H9 (cell line): ENCODE measurements at regions not wholly inside any gene's neighbourhood (a gene's known extent, or its start where the extent isn't known, plus 50 kb on each side); places are given as distances from the start of the nearest gene placed in this dataset.

ENCODE experiments used
- DNase-seq: peaks from one replicate; pipeline ENCODE4 v3.0.0-alpha.2; 2017
- H2AFZ ChIP-seq: one replicate; pipeline ENCODE4 v1.6.1; 2013; ENCODE audit warnings: mild to moderate bottlenecking, low read length, control low read depth, moderate library complexity
- H2AK5ac ChIP-seq: 2 replicates; pipeline ENCODE4 v1.6.1; 2013; ENCODE audit warnings: low read length, control low read depth, mixed read lengths; ENCODE audit not compliant: insufficient read length
- H2BK120ac ChIP-seq: one replicate; pipeline ENCODE4 v1.6.1; 2013; ENCODE audit warnings: low read depth, mild to moderate bottlenecking, low read length, control low read depth, inconsistent platforms; ENCODE audit not compliant: poor library complexity, severe bottlenecking
- H2BK12ac ChIP-seq: 2 replicates; pipeline ENCODE4 v1.6.1; 2013; ENCODE audit warnings: low read length, control low read depth, mixed read lengths, low read depth; ENCODE audit not compliant: insufficient read length
- H2BK15ac ChIP-seq: 2 replicates; pipeline ENCODE4 v1.6.1; 2013; ENCODE audit warnings: low read depth, low read length, control low read depth
- H2BK20ac ChIP-seq: one replicate; pipeline ENCODE4 v1.6.1; 2013; ENCODE audit warnings: low read depth, mild to moderate bottlenecking, low read length, control low read depth, inconsistent platforms; ENCODE audit not compliant: poor library complexity, severe bottlenecking
- H2BK5ac ChIP-seq: 2 replicates; pipeline ENCODE4 v1.6.1; 2013; ENCODE audit warnings: low read length, control low read depth, mixed read lengths; ENCODE audit not compliant: insufficient read length
- H3K14ac ChIP-seq: 2 replicates; pipeline ENCODE4 v1.6.1; 2013; ENCODE audit warnings: low read length, control low read depth; ENCODE audit not compliant: insufficient read depth
- H3K18ac ChIP-seq: 2 replicates; pipeline ENCODE4 v1.6.1; 2013; ENCODE audit warnings: low read depth, mild to moderate bottlenecking, mixed read lengths, low read length, control low read depth; ENCODE audit not compliant: insufficient read length
- H3K23ac ChIP-seq: 2 replicates; pipeline ENCODE4 v1.6.1; 2013; ENCODE audit warnings: low read length, control low read depth, mixed read lengths, low read depth; ENCODE audit not compliant: insufficient read length
- H3K23me2 ChIP-seq: 2 replicates; pipeline ENCODE4 v1.6.1; 2013; ENCODE audit warnings: low read depth, mild to moderate bottlenecking, mixed read lengths, low read length, control low read depth; ENCODE audit not compliant: insufficient read length, poor library complexity, severe bottlenecking
- H3K27ac ChIP-seq: 2 replicates; pipeline ENCODE4 v1.5.1; 2013; ENCODE audit warnings: low read length, control low read depth, mixed read lengths, low read depth; ENCODE audit not compliant: insufficient read length
- H3K27me3 ChIP-seq: 2 replicates; pipeline ENCODE4 v1.6.1; 2013; ENCODE audit warnings: low read length, control low read depth, inconsistent platforms; ENCODE audit not compliant: insufficient read depth
- H3K4ac ChIP-seq: 2 replicates; pipeline ENCODE4 v1.6.1; 2013; ENCODE audit warnings: low read depth, mild to moderate bottlenecking, control low read depth, inconsistent platforms, low read length, moderate library complexity
- H3K4me1 ChIP-seq: 2 replicates; pipeline ENCODE4 v1.6.1; 2013; ENCODE audit warnings: low read length, control low read depth, inconsistent platforms; ENCODE audit not compliant: insufficient read depth
- H3K4me2 ChIP-seq: 2 replicates; pipeline ENCODE4 v1.6.1; 2013; ENCODE audit warnings: low read length, control low read depth, mixed read lengths; ENCODE audit not compliant: insufficient read length, insufficient read depth
- H3K56ac ChIP-seq: 2 replicates; pipeline ENCODE4 v1.6.1; 2013; ENCODE audit warnings: low read depth, mild to moderate bottlenecking, mixed read lengths, low read length, control low read depth; ENCODE audit not compliant: insufficient read length
- H3K79me1 ChIP-seq: 2 replicates; pipeline ENCODE4 v1.6.1; 2013; ENCODE audit warnings: low read depth, mild to moderate bottlenecking, moderate library complexity, low read length, control low read depth, inconsistent platforms; ENCODE audit not compliant: insufficient read depth, poor library complexity, severe bottlenecking
- H3K79me2 ChIP-seq: 2 replicates; pipeline ENCODE4 v1.6.1; 2013; ENCODE audit warnings: low read length, control low read depth, inconsistent platforms; ENCODE audit not compliant: insufficient read depth
- H3K9ac ChIP-seq: 2 replicates; pipeline ENCODE4 v1.6.1; 2013; ENCODE audit warnings: low read length, control low read depth, mixed read lengths; ENCODE audit not compliant: insufficient read length; ENCODE audit errors: extremely low read depth
- H3K9me3 ChIP-seq: one replicate; pipeline ENCODE4 v1.6.1; 2013; ENCODE audit warnings: low read depth, low read length, inconsistent platforms; ENCODE audit not compliant: control insufficient read depth
- H3T11ph ChIP-seq: one replicate; pipeline ENCODE4 v1.6.1; 2013; ENCODE audit warnings: mild to moderate bottlenecking, low read length, control low read depth, inconsistent platforms
- H4K20me1 ChIP-seq: one replicate; pipeline ENCODE4 v1.6.1; 2013; ENCODE audit not compliant: control insufficient read depth, insufficient read length, insufficient read depth
- H4K5ac ChIP-seq: 2 replicates; pipeline ENCODE4 v1.6.1; 2013; ENCODE audit warnings: low read depth, mild to moderate bottlenecking, mixed read lengths, low read length, control low read depth; ENCODE audit not compliant: insufficient read length
- H4K8ac ChIP-seq: replicated peaks from 2 replicates; pipeline ENCODE4 v1.6.1; 2013; ENCODE audit warnings: low read length, control low read depth, mixed read lengths, low read depth; ENCODE audit not compliant: insufficient read length
- H4K91ac ChIP-seq: 2 replicates; pipeline ENCODE4 v1.6.1; 2013; ENCODE audit warnings: low read depth, mild to moderate bottlenecking, moderate library complexity, mixed read lengths, low read length, control low read depth; ENCODE audit not compliant: insufficient read length
- H3K27ac Mint-ChIP-seq, 3 experiments: 2 replicates in 2 of 3; 3 replicates in 1 of 3; pipeline ENCODE4 v1.8.0; 2020 to 2021; ENCODE audit warnings: mixed read lengths in 3 of 3, mild to moderate bottlenecking in 1 of 3, moderate library complexity in 1 of 3
- H3K27me3 Mint-ChIP-seq: 2 replicates; pipeline ENCODE4 v1.8.0; 2021; ENCODE audit warnings: low read depth, mild to moderate bottlenecking, moderate library complexity, mixed read lengths
- H3K36me3 Mint-ChIP-seq, 3 experiments: 2 replicates in 2 of 3; 3 replicates in 1 of 3; pipeline ENCODE4 v1.8.0; 2020 to 2021; ENCODE audit warnings: low read depth in 3 of 3, mixed read lengths in 3 of 3; ENCODE audit not compliant: insufficient read depth in 1 of 3
- H3K4me1 Mint-ChIP-seq, 2 experiments: 2 replicates each; pipeline ENCODE4 v1.8.0; 2020; ENCODE audit warnings: mixed read lengths in 2 of 2
- H3K4me3 Mint-ChIP-seq, 2 experiments: 2 replicates in 1 of 2; 3 replicates in 1 of 2; pipeline ENCODE4 v1.8.0; 2020 to 2021; ENCODE audit warnings: mild to moderate bottlenecking in 2 of 2, mixed read lengths in 2 of 2, moderate library complexity in 1 of 2
- H3K9me3 Mint-ChIP-seq, 2 experiments: 2 replicates in 1 of 2; 3 replicates in 1 of 2; pipeline ENCODE4 v1.8.0; 2020; ENCODE audit warnings: mild to moderate bottlenecking in 2 of 2, mixed read lengths in 2 of 2, moderate library complexity in 1 of 2
- CTCF ChIP-seq: fragments of 200-600 bp; sonication (generic); conservative IDR thresholded peaks from 3 replicates; pipeline ENCODE4 v1.8.0; 2021; ENCODE audit warnings: antibody characterized with exemption, mild to moderate bottlenecking
- WGBS: extraction: QIAGEN DNeasy Blood & Tissue Kit; methylation state at CpG from one replicate; pipeline ENCODE4 v1.1.7; 2013; ENCODE audit warnings: missing lambda C conversion rate, low lambda C conversion rate, mixed read lengths; ENCODE audit not compliant: insufficient read length; ENCODE audit errors: extremely low coverage; 5-methylcytosine and 5-hydroxymethylcytosine counted together

- Histone ChIP-seq H3K27ac (no peak overlapping the region), H3K4ac (no peak overlapping the region), H3K4me1 (no peaks in the 10 kb centered on the region), H3K4me2 (no peak overlapping the region), H4K5ac (no peak overlapping the region), H3K23me2 (no peaks in the 10 kb centered on the region), H2AFZ (no peak overlapping the region), H2BK5ac (no peak overlapping the region), H3K79me1 (no peaks in the 10 kb centered on the region), H4K91ac (no peak overlapping the region), H4K20me1 (no peaks in the 10 kb centered on the region), H3K27me3 (no peaks in the 10 kb centered on the region), H3K23ac (no peak overlapping the region), H2AK5ac (no peak overlapping the region), H2BK120ac (no peak overlapping the region), H3T11ph (no peak overlapping the region), H2BK20ac (no peak overlapping the region), H3K9me3 (peaks cover 25% of the 10 kb centered on the region), H3K9ac (no peak overlapping the region), H2BK15ac (no peak overlapping the region), H4K8ac (no peak overlapping the region), H3K79me2 (no peaks in the 10 kb centered on the region), H3K18ac (no peak overlapping the region), H3K56ac (no peak overlapping the region), H3K14ac (no peak overlapping the region), H2BK12ac (no peak overlapping the region)
- H3K27ac Mint-ChIP-seq = no peak overlapping the region
- no peaks in the 10 kb centered on the region for H3K4me1 Mint-ChIP-seq
- no peak overlapping the region for H3K4me3 Mint-ChIP-seq
- no peak for DNase-seq
- no peak for TF ChIP-seq CTCF
- WGBS = no CpG with 5 or more reads among the region's 9 CpGs
- H3K9me3 Mint-ChIP-seq = peaks cover 69 to 71% of the 10 kb centered on the region in 2 experiments
- peaks cover 0 to 4% (median 0%) of the 10 kb centered on the region in 3 experiments; a peak in 3 of 7 replicates for H3K36me3 Mint-ChIP-seq
- no peaks in the 10 kb centered on the region for H3K27me3 Mint-ChIP-seq
Observed at GRCh38 chrX:80173261-80173660, 158.7 kb downstream of the TBX22 start.
